ENCODE measurements at regions not wholly inside any gene's neighbourhood (a gene's known extent, or its start where the extent isn't known, plus 50 kb on each side); places are given as distances from the start of the nearest gene placed in this dataset.
A peak's percentile ranks its signal among the peaks of the same experiment; 100 is the strongest.

GRCh38 chr5:74056789-74057164 is 430.8 kb downstream of the ARHGEF28 start:
- TF ChIP-seq POLR2AphosphoS5 (IDR thresholded peaks at IDR 0.05; ENCODE audit: insufficient read depth, low read depth, low read length) (no peak), POLR2A (IDR thresholded peaks at IDR 0.05; ENCODE audit: low read depth, low read length) (no peak), CTCF (IDR thresholded peaks at IDR 0.05; ENCODE audit: extremely low read depth in 1 of 2, insufficient read depth in 1 of 2, low read depth in 1 of 2, low read length in 2 of 2) (peak; percentile 39 to 57), EZH2 (IDR thresholded peaks at IDR 0.05; ENCODE audit: borderline replicate concordance, low read depth, low read length, severe bottlenecking) (no peak), MYC (IDR thresholded peaks at IDR 0.05; ENCODE audit: low read depth, low read length) (no peak), MAX (IDR thresholded peaks at IDR 0.05; ENCODE audit: insufficient read depth, insufficient read length) (no peak), FOS (IDR thresholded peaks at IDR 0.05; ENCODE audit: borderline replicate concordance, insufficient read depth, low read length) (no peak)

Data from endothelial cell of umbilical vein (primary cell).